NCI-H345 treated with DMSO at 0.1 percent for 48 hours (cell line): ENCODE measurements at regions not wholly inside any gene's neighbourhood (a gene's known extent, or its start where the extent isn't known, plus 50 kb on each side); places are given as distances from the start of the nearest gene placed in this dataset.
A peak's percentile ranks its signal among the peaks of the same experiment; 100 is the strongest.
"Not testable (repeated sequence)": the region's sequence is repeated elsewhere in the genome, so short reads cannot be mapped to it uniquely, and the experiment has no call there.

ENCODE experiments used
- DNase-seq: peaks from one replicate; lab custom pipeline; 2025; ENCODE audit not compliant: unreplicated experiment; lab: John Stamatoyannopoulos, UW

GRCh38 chr6:117761610-117762009 lies 86.3 kb downstream of the NUS1 start:
- no peak for DNase-seq

DNA sequence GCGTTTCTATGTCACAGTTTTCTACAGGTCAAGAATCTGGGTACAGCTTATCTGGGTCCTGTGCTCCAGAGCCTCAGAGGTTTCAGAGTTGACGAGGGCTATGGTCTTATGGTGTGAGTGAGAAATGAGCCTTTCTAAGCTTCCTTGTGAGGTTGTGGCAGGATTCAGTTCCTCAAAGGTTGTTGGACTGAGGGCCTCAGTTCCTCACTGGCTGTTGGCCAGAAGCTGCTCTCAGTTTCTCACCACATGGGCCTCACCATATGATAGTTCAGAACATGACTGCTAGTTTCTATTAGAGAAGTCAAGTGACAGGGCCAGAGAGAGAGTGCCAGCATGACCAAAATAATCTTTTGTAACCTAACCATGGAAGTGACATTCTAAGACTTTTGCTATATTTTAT lies 96.1 kb downstream of the NUS1 start:
- no peak for DNase-seq

DNA sequence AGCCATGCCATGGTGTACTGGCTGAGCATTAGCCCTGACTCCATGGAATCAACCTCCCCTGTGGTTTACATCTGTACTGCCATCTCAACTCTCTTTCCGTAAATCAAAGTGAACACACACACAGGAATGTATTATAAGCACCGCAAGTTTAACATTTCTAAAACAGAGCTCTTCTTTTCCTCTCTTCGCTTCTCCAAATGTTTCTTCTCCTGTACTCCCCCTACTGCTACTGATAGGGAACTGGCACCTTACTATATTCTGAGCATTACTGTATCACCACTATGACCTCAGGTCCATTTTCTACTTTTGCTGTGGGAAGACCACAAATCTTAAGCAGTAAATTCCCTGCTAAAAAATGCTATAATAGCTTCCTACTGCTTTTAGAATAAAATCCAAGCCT lies 101.2 kb downstream of the NUS1 start:
- DNase-seq: no peak

GRCh38 chr6:117781550-117781949 lies 106.3 kb downstream of the NUS1 start:
- no peak for DNase-seq

DNA sequence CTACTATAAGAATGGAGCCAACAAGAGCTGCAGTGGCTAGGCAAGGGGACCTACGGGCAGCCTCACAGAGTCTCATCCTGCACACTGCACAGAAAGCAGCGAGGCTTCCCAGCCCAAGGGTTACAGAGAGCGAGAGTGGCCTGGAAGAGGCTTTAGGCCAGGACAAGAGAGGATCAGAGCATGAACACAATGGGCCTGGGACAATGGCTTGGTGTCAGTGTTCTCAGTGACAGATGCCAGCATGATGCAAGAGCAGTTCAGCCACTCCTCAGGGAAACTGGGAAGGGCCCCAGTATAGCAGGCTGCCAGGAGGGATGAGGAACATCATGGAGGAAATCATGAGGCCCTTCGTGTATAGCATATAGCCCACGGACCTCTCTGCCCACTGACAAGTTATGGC lies 108.0 kb downstream of the NUS1 start:
- no peak for DNase-seq

- no peak for DNase-seq
These were observed 115.7 kb downstream of the NUS1 start for GRCh38 chr6:117791012-117791411.

- no peak for DNase-seq
These were observed 111.8 kb upstream of the SLC35F1 start for GRCh38 chr6:117795234-117795633.

DNA sequence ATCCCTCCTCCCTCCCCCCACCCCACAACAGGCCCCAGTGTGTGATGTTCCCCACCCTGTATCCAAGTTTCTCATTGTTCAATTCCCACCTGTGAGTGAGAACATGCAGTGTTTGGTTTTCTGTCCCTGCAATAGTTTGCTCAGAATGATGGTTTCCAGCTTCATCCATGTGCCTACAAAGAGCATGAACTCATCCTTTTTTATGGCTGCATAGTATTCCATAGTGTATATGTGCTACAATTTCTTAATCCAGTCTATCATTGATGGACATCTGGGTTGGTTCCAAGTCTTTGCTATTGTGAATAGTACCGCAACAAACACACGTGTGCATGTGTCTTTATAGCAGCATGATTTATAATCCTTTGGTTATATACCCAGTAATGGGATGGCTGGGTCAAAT lies 108.2 kb upstream of the SLC35F1 start:
- not testable (repeated sequence) for DNase-seq

DNA sequence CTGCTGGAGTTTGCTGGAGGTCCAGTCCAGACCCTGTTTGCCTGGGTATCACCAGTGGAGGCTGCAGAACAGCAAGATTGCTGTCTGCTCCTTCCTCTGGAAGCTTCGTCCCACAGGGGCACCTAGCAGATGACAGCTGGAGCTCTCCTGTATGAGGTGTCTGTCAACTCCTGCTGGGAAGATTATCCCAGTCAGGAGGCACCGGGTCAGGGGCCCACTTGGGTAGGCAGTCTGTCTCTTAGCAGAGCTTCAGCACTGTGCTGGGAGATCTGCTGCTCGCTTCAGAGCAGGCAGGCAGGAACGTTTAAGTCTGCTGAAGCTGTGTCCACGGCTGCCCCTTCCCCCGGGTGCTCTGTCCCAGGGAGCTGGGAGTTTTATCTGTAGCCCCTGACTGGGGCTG lies 96.8 kb upstream of the SLC35F1 start:
- no peak for DNase-seq

GRCh38 chr6:117817499-117817898 lies 89.6 kb upstream of the SLC35F1 start:
- DNase-seq: no peak

GRCh38 chr6:117817992-117818391 lies 89.1 kb upstream of the SLC35F1 start:
- DNase-seq: no peak

DNA sequence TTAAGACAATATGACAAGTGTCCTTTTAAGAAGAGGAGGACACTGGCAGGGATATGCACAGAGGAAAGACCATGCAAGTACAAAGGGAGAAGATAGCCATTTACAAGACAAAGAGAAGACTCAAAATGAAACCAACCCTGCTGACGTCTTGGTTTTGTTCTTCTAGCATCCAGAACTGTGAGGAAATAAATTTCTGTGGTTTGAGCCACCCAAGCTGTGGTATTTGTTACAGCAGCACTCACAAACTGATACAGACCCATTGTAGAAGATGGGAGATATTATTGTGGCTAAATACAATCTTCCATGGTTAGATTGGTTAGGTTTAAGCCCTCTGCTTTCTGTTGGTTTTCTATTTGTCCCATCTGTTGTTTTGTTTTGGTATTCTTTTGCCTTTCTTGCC lies 88.6 kb upstream of the SLC35F1 start:
- DNase-seq: no peak

DNA sequence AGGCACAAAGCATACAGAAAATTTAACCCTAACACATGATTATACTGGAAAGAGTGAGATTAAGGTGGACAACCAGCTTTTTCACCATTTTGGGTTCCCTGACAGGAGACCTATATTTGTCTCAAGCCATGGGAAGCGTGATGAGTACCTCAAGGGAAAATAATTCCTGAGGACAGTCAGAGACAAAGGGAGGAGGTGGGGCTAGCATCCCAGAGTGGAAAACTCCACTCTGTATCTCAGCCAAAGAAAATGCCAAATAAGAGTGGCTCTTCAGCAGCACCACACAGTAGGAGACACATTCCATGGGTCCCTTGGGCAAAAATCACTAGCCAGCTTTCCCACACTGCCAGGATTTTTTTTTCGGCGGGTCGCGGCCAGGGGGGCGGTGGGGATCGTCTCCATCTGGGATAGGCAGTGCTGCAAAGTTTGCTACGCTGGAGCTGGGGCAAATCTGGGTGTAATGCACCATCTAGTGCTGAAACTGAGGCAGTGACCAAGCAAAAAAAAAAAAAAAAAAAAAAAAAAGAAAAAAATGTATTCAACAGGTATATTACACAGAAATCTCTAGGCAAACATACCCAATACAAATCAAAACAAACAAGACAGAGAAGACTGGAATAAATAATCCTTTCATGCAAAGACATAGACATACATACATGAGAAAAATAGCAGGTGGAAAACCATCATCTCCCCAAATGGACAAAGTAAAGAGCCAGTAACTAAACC lies 77.3 kb upstream of the SLC35F1 start:
- no peak for DNase-seq

GRCh38 chr6:117837261-117837660 lies 69.8 kb upstream of the SLC35F1 start:
- no peak for DNase-seq

- DNase-seq: peak; percentile 2
These were observed 66.5 kb upstream of the SLC35F1 start for GRCh38 chr6:117840541-117840983.

GRCh38 chr6:117847912-117848311 lies 59.2 kb upstream of the SLC35F1 start:
- no peak for DNase-seq

DNA sequence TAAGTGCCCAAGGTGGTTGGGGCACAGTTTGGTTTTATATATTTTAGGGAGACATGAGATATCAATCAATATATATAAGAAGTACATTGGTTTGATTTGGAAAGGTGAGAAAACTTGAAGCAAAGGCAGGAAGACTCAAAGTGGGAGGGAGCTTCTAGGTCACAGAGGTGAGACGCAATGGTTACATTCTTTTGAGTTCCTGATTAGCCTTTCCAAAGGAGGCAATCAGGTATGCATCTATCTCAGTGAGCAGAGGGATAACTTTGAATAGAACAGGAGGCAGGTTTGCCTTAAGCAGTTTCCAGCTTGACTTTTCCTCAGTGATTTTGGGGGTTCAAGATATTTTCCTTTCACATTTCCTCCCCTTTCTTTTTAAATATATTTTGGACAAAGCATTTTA lies 58.0 kb upstream of the SLC35F1 start:
- DNase-seq: no peak
